WTC11 (cell line): ENCODE measurements at regions not wholly inside any gene's neighbourhood (a gene's known extent, or its start where the extent isn't known, plus 50 kb on each side); places are given as distances from the start of the nearest gene placed in this dataset.

Source experiments
- ATAC-seq: fragments of 200-7000 bp; cut with Tn5 transposase; 2 replicates; pipeline ENCODE4 v1.10.0; 2021; ENCODE audit warnings: mild to moderate bottlenecking, moderate library complexity
- CTCF ChIA-PET: fragments of 300-600 bp; sonication (Branson Sonifier 250); formaldehyde crosslinking; loops from one replicate; lab custom pipeline; 2021; ENCODE audit warnings: antibody characterized with exemption; lab: Charles Lee
- POLR2A ChIA-PET: fragments of 350-600 bp; sonication (Branson Sonifier 250); formaldehyde crosslinking; loops from one replicate; lab custom pipeline; 2021; ENCODE audit warnings: antibody characterized with exemption; lab: Charles Lee
- DNase-seq: peaks from one replicate; pipeline ENCODE4 v3.0.0; 2021; ENCODE audit warnings: low spot score
- H3K27ac Mint-ChIP-seq: 2 replicates; pipeline ENCODE4 v1.8.0; 2021; ENCODE audit warnings: mixed read lengths
- H3K27me3 Mint-ChIP-seq: 2 replicates; pipeline ENCODE4 v1.8.0; 2021; ENCODE audit warnings: low read depth, mild to moderate bottlenecking, moderate library complexity, mixed read lengths
- H3K36me3 Mint-ChIP-seq: 2 replicates; pipeline ENCODE4 v1.8.0; 2021; ENCODE audit warnings: mixed read lengths
- H3K4me1 Mint-ChIP-seq: 2 replicates; pipeline ENCODE4 v1.8.0; 2022; ENCODE audit warnings: mixed read lengths
- H3K4me3 Mint-ChIP-seq: 2 replicates; pipeline ENCODE4 v1.8.0; 2021; ENCODE audit warnings: mild to moderate bottlenecking, moderate library complexity, mixed read lengths
- H3K9me3 Mint-ChIP-seq: 2 replicates; pipeline ENCODE4 v1.8.0; 2021; ENCODE audit warnings: mixed read lengths
- ATF1 ChIP-seq: sonication (generic); formaldehyde crosslinking; IDR thresholded peaks from 2 replicates; pipeline ENCODE4 v1.8.1; 2023; ENCODE audit warnings: mild to moderate bottlenecking, moderate library complexity, missing genetic modification reagents
- CREB1 ChIP-seq: sonication (generic); formaldehyde crosslinking; IDR thresholded peaks from 2 replicates; pipeline ENCODE4 v1.8.0; 2023; ENCODE audit warnings: mild to moderate bottlenecking, missing genetic modification reagents
- CREM ChIP-seq: sonication (generic); formaldehyde crosslinking; IDR thresholded peaks from 2 replicates; pipeline ENCODE4 v1.8.1; 2022; ENCODE audit warnings: mild to moderate bottlenecking, missing genetic modification reagents, moderate library complexity
- CTCF ChIP-seq: fragments of 200-600 bp; IDR thresholded peaks from 2 replicates; pipeline ENCODE4 v1.8.0; 2022; ENCODE audit warnings: antibody characterized with exemption
- ERG ChIP-seq: fragments of 250-450 bp; sonication (Bioruptor Pico); IDR thresholded peaks from 2 replicates; pipeline ENCODE4 v1.8.0; 2021; ENCODE audit warnings: mild to moderate bottlenecking
- ETV6 ChIP-seq: sonication (generic); formaldehyde crosslinking; IDR thresholded peaks from 2 replicates; pipeline ENCODE4 v1.8.1; 2022; ENCODE audit warnings: mild to moderate bottlenecking, missing genetic modification reagents
- HMGA2 ChIP-seq: fragments of 250-450 bp; sonication (Bioruptor Pico); IDR thresholded peaks from 2 replicates; pipeline ENCODE4 v1.4.0; 2021; ENCODE audit warnings: mild to moderate bottlenecking, moderate library complexity
- IRF2 ChIP-seq: sonication (generic); formaldehyde crosslinking; IDR thresholded peaks from 2 replicates; pipeline ENCODE4 v1.8.0; 2022; ENCODE audit warnings: low read depth, missing genetic modification reagents, borderline replicate concordance
- MLX ChIP-seq: sonication (generic); formaldehyde crosslinking; IDR thresholded peaks from 2 replicates; pipeline ENCODE4 v1.8.1; 2023; ENCODE audit warnings: mild to moderate bottlenecking, missing genetic modification reagents, moderate library complexity
- NFATC4 ChIP-seq: fragments of 250-450 bp; sonication (Bioruptor Pico); IDR thresholded peaks from 2 replicates; pipeline ENCODE4 v1.9.0; 2021; ENCODE audit warnings: mild to moderate bottlenecking
- NR2C2 ChIP-seq: sonication (generic); formaldehyde crosslinking; IDR thresholded peaks from 2 replicates; pipeline ENCODE4 v1.8.0; 2022; ENCODE audit warnings: mild to moderate bottlenecking, missing genetic modification reagents
- RELA ChIP-seq: sonication (generic); formaldehyde crosslinking; IDR thresholded peaks from 2 replicates; pipeline ENCODE4 v1.8.1; 2022; ENCODE audit warnings: missing genetic modification reagents, mild to moderate bottlenecking, borderline replicate concordance
- RORB ChIP-seq: fragments of 250-450 bp; sonication (Bioruptor Pico); IDR thresholded peaks from 2 replicates; pipeline ENCODE4 v1.9.0; 2021; ENCODE audit warnings: mild to moderate bottlenecking
- SMAD3 ChIP-seq: sonication (generic); formaldehyde crosslinking; IDR thresholded peaks from 2 replicates; pipeline ENCODE4 v1.8.0; 2022; ENCODE audit warnings: missing genetic modification reagents, mild to moderate bottlenecking, borderline replicate concordance
- TEAD4 ChIP-seq: sonication (generic); formaldehyde crosslinking; IDR thresholded peaks from 2 replicates; pipeline ENCODE4 v1.8.0; 2022; ENCODE audit warnings: mild to moderate bottlenecking, missing genetic modification reagents
- ZBTB21 ChIP-seq: sonication (generic); formaldehyde crosslinking; IDR thresholded peaks from 2 replicates; pipeline ENCODE4 v1.8.1; 2023; ENCODE audit warnings: mild to moderate bottlenecking, missing genetic modification reagents, borderline replicate concordance
- ZNF219 ChIP-seq: sonication (generic); formaldehyde crosslinking; IDR thresholded peaks from 2 replicates; pipeline ENCODE4 v1.8.0; 2023; ENCODE audit warnings: missing genetic modification reagents, mild to moderate bottlenecking, borderline replicate concordance
- ZNF263 ChIP-seq: sonication (generic); formaldehyde crosslinking; IDR thresholded peaks from 2 replicates; pipeline ENCODE4 v1.8.1; 2022; ENCODE audit warnings: low read depth, mild to moderate bottlenecking, moderate library complexity, missing genetic modification reagents
- ZNF416 ChIP-seq: fragments of 250-450 bp; sonication (Bioruptor Pico); IDR thresholded peaks from 2 replicates; pipeline ENCODE4 v1.9.0; 2021; ENCODE audit warnings: mild to moderate bottlenecking, inconsistent platforms
- TF ChIP-seq, protein P1 (sequence below): sonication (generic); formaldehyde crosslinking; IDR thresholded peaks from 2 replicates; pipeline ENCODE4 v1.8.1; 2023; ENCODE audit warnings: mild to moderate bottlenecking, missing genetic modification reagents
- TF ChIP-seq, protein P2 (sequence below): sonication (generic); formaldehyde crosslinking; IDR thresholded peaks from 2 replicates; pipeline ENCODE4 v1.8.0; 2023; ENCODE audit warnings: missing genetic modification reagents, mild to moderate bottlenecking, borderline replicate concordance
- TF ChIP-seq, protein P3 (sequence below): sonication (generic); formaldehyde crosslinking; IDR thresholded peaks from 2 replicates; pipeline ENCODE4 v1.8.1; 2023; ENCODE audit warnings: mild to moderate bottlenecking, missing genetic modification reagents, moderate library complexity

DNA sequence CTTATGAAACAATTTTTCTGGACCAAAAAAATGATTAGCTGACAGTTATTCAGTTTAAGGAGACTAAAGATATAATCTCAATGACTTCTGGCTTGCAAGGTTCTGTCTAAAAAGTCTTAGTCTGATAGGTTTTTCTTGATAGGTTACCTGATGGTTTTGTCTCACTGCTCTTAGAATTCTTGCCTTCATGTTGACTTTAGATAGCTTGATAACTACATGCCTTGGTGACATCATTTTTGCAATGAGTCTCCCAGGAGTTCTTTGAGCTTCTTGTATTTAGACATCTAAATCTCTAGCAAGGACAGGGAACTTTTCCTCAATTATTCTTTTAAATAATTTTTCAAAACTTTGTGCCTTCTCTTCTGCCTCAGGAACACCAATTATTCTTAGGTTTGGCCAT, 1965.3 kb downstream of the ARAP2 start:
- Mint-ChIP-seq H3K36me3 (no peaks in the 10 kb centered on the region), H3K4me3 (no peak overlapping the region), H3K9me3 (peaks cover 33% of the 10 kb centered on the region), H3K27me3 (no peaks in the 10 kb centered on the region), H3K4me1 (no peaks in the 10 kb centered on the region), H3K27ac (no peak overlapping the region)
- POLR2A ChIA-PET: no interaction called here
- ATAC-seq (no peak), DNase-seq (no peak)
- CTCF ChIA-PET: no interaction called here
- no peak for TF ChIP-seq TEAD4 (CRISPR knock-in tag)
- TF ChIP-seq, protein P1, sequence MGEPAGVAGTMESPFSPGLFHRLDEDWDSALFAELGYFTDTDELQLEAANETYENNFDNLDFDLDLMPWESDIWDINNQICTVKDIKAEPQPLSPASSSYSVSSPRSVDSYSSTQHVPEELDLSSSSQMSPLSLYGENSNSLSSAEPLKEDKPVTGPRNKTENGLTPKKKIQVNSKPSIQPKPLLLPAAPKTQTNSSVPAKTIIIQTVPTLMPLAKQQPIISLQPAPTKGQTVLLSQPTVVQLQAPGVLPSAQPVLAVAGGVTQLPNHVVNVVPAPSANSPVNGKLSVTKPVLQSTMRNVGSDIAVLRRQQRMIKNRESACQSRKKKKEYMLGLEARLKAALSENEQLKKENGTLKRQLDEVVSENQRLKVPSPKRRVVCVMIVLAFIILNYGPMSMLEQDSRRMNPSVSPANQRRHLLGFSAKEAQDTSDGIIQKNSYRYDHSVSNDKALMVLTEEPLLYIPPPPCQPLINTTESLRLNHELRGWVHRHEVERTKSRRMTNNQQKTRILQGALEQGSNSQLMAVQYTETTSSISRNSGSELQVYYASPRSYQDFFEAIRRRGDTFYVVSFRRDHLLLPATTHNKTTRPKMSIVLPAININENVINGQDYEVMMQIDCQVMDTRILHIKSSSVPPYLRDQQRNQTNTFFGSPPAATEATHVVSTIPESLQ (CRISPR knock-in tag): no peak
- TF ChIP-seq CREM: no peak
- TF ChIP-seq MLX: no peak
- TF ChIP-seq ATF1 (CRISPR knock-in tag): no peak

- DNase-seq: no peak
- Mint-ChIP-seq H3K4me1 (no peaks in the 10 kb centered on the region), H3K36me3 (no peaks in the 10 kb centered on the region), H3K9me3 (peaks cover 29% of the 10 kb centered on the region; the same call in 1 of the 2 replicates), H3K4me3 (no peak overlapping the region), H3K27ac (peak overlapping the region; percentile 20; the same call in 1 of the 2 replicates), H3K27me3 (no peaks in the 10 kb centered on the region)
- ATAC-seq: no peak
- ChIA-PET CTCF (no interaction called here), POLR2A (no interaction called here)
- TF ChIP-seq CTCF (no peak), NR2C2 (no peak), ZNF263 (CRISPR knock-in tag) (no peak), ETV6 (CRISPR knock-in tag) (no peak), ZNF219 (no peak), TEAD4 (CRISPR knock-in tag) (no peak), ZBTB21 (CRISPR knock-in tag) (no peak), HMGA2 (CRISPR knock-in tag) (no peak), ZNF416 (no peak), SMAD3 (CRISPR knock-in tag) (no peak), ERG (no peak), CREB1 (CRISPR knock-in tag) (no peak), IRF2 (CRISPR knock-in tag) (no peak), RELA (no peak), NFATC4 (no peak), RORB (CRISPR knock-in tag) (no peak)
- TF ChIP-seq, protein P2, sequence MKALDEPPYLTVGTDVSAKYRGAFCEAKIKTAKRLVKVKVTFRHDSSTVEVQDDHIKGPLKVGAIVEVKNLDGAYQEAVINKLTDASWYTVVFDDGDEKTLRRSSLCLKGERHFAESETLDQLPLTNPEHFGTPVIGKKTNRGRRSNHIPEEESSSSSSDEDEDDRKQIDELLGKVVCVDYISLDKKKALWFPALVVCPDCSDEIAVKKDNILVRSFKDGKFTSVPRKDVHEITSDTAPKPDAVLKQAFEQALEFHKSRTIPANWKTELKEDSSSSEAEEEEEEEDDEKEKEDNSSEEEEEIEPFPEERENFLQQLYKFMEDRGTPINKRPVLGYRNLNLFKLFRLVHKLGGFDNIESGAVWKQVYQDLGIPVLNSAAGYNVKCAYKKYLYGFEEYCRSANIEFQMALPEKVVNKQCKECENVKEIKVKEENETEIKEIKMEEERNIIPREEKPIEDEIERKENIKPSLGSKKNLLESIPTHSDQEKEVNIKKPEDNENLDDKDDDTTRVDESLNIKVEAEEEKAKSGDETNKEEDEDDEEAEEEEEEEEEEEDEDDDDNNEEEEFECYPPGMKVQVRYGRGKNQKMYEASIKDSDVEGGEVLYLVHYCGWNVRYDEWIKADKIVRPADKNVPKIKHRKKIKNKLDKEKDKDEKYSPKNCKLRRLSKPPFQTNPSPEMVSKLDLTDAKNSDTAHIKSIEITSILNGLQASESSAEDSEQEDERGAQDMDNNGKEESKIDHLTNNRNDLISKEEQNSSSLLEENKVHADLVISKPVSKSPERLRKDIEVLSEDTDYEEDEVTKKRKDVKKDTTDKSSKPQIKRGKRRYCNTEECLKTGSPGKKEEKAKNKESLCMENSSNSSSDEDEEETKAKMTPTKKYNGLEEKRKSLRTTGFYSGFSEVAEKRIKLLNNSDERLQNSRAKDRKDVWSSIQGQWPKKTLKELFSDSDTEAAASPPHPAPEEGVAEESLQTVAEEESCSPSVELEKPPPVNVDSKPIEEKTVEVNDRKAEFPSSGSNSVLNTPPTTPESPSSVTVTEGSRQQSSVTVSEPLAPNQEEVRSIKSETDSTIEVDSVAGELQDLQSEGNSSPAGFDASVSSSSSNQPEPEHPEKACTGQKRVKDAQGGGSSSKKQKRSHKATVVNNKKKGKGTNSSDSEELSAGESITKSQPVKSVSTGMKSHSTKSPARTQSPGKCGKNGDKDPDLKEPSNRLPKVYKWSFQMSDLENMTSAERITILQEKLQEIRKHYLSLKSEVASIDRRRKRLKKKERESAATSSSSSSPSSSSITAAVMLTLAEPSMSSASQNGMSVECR (CRISPR knock-in tag): no peak
- TF ChIP-seq, protein P3, sequence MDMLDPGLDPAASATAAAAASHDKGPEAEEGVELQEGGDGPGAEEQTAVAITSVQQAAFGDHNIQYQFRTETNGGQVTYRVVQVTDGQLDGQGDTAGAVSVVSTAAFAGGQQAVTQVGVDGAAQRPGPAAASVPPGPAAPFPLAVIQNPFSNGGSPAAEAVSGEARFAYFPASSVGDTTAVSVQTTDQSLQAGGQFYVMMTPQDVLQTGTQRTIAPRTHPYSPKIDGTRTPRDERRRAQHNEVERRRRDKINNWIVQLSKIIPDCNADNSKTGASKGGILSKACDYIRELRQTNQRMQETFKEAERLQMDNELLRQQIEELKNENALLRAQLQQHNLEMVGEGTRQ (CRISPR knock-in tag): no peak
These were observed 1964.2 kb downstream of the ARAP2 start for GRCh38 chr4:34280131-34280530.
